HT-29 (cell line): ENCODE measurements at regions not wholly inside any gene's neighbourhood (a gene's known extent, or its start where the extent isn't known, plus 50 kb on each side); places are given as distances from the start of the nearest gene placed in this dataset.
"Not testable (repeated sequence)": the region's sequence is repeated elsewhere in the genome, so short reads cannot be mapped to it uniquely, and the experiment has no call there.

Experiments
- DNase-seq: peaks from one replicate; pipeline ENCODE4 v3.0.0-alpha.2; 2015; ENCODE audit warnings: low spot score

DNA sequence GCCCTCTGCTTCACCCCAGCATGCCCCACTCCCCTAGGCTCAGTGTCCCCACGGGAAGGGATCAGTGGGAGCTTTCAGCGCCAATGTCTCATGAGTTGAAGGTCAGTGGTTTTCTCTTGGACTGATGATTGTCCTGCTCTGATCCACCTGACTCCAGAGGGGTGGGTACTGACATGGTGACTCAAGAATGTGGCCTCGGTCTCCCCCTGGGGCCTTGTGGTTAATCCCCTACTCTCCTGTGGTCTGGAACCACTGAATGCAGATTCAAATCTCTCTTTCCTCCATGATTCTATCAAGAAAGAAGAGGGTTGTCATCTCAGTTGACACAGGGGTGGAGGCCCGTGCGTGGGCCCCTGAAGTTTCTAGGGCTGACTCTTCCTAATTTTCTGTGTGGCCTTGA, 176.9 kb downstream of the RPS24 start:
- no peak for DNase-seq

GRCh38 chr10:78210976-78211375, 177.3 kb downstream of the RPS24 start:
- DNase-seq: no peak

DNA sequence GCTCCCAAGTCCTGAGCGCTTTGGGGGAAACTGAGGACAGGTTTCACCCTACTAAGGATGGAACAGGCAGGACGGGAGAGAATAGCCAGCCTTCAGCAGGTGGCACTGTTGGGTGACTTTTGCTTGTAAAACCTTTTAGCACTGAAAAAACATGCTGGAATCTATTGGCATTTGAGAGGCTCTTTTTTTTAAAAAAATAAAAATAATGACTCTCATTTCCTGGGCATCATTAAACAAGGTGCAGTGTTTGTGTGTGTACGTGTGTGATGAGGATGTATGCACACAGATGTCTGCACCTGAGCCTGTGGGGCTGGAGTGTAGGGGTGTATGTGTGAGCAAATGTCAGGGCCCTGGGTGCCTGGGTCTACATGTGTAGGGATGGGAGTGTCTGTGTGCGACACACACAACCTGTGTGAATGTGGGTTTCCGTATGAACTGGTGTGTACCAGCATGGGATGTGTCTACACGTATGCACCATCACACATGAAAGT, 177.9 kb downstream of the RPS24 start:
- peak; percentile 47 for DNase-seq

- DNase-seq: no peak
Measured at GRCh38 chr10:78212060-78212785, 178.6 kb downstream of the RPS24 start.

- DNase-seq: no peak
Measured at GRCh38 chr10:78212786-78213175, 179.1 kb downstream of the RPS24 start.

- DNase-seq: no peak
Measured at GRCh38 chr10:78214955-78215354, 181.3 kb downstream of the RPS24 start.

DNA sequence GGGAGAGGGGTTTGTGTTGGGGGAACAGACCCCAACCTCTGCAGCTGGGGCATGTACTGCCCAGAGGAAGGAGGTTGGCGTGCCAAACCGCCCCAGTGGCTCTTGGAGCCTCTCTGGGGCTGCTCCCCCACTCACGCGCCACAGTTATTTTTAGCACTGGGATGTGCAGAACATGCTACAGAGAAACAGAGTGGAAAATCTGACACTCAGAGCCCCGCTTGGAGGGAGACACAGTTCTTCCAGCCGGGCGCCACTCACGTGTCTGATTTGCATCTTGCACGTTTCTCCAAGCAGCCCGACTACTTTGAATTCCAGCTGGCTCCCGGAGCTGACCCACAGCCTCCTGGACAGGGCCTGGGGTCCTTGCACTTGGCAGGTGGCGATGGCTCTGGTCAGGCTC, 182.0 kb downstream of the RPS24 start:
- DNase-seq: no peak

DNA sequence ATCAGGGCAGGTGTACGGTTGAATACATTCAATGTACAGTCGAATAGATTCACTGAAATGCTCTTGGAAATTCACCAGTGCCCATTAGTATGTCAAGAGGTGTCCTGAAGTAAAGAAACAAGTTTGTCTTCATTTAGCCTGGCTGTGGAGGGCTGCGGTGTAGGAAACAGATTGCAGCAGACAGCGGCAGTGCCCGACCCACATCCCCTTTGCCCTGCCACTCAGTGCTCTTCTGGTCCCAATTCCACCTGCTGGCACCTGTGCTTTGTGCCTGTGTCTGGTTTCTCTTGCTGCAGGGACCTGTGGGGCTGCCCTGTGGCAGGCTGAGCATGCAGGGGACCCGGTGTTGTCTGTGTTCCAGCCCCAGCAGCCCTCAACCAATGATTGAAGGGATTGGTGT, 183.7 kb downstream of the RPS24 start:
- DNase-seq: no peak

- no peak for DNase-seq
Measured at GRCh38 chr10:78218798-78219490, 185.3 kb downstream of the RPS24 start.

- not testable (repeated sequence) for DNase-seq
Measured at GRCh38 chr10:78219568-78219967, 185.9 kb downstream of the RPS24 start.

- DNase-seq: no peak
Measured at GRCh38 chr10:78220781-78221180, 187.1 kb downstream of the RPS24 start.

GRCh38 chr10:78222096-78222790, 188.6 kb downstream of the RPS24 start:
- no peak for DNase-seq

- no peak for DNase-seq
Measured at GRCh38 chr10:78223088-78223487, 189.4 kb downstream of the RPS24 start.

DNA sequence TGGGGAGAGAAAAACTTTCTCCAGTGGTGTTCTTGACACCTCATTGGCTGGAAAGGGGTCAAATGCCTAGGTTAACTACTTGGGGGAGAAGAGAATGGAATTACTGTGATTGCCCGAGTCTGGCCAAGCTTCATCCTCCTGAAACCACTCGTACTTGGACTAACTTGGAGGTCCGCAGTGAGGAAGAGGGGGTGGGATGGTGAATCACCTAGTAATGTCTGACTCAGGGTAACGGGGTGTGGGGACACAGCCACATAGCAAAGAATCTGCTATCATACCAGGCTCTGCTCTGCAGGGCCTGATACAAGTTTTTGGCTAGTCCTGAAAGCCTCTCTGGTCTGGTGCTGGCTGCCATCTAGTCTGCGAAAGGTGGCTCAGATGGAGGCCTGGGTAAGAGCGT, 190.9 kb downstream of the RPS24 start:
- DNase-seq: no peak

DNA sequence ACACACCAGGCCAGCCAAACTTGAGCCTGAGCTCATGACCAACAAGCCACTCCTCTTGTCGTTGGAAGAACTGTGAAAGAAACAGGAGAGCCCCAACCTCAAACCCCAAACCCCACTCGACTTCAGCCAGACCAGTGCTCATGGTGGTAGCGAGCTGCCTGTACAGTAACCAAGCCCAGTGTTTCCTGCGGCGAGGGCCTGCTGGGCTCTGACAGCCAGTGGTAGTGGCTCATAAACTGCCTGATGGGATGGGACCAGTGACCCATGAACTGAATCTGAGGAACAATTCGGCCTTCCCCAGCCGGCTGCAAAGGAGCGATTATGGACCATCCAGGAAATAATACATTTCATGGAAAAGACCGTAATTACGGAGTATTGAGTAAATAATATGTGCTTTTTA, 191.9 kb downstream of the RPS24 start:
- DNase-seq: no peak

DNA sequence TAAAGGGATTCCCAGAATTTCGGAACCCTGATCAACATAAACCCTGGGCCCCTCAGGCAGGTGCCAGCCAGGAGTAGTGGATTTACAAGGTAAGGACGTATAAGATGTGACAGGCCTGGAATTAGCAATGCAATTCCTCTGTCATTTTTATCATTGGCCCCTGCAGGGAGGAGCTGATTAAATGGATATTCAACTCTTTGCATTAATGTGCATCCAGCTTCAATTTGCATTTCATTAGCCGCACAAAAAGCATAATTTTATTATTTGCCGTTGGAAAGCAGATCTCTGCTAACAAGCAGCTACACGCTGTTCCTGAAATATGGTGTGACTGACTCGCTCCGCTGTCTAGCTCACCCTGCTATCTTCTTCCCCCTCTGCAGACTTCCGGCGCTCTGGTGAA, 195.8 kb downstream of the RPS24 start:
- no peak for DNase-seq

DNA sequence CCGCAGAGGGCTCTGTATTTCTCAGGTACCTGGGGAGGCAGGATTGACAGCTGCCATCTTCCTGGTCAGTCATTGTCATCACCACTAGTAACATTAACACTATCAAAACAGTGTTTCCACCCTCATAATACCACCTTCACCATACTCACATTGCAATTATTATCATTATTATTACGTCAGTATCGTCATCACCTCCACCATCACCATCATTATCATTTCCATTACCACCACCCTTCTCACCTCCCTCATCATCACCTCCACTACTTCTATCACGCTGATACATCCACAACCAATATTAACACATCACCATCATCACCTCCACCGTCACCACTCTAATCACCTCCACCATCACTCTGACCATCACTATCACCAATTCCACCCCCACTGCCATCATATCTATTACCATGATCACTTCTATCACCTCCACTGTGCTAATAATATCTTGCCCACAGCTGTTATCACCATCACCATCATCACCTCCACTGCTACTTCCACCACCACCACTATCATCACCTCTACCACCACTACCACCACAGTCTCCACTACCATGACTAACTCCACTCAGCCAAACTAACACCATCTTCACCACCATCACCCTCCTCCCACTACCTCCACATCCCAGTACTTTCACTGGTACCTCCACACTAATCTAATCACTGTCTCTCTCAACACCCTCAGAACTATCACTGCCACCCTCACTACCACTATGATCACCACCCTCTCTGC, 196.4 kb downstream of the RPS24 start:
- DNase-seq: no peak

DNA sequence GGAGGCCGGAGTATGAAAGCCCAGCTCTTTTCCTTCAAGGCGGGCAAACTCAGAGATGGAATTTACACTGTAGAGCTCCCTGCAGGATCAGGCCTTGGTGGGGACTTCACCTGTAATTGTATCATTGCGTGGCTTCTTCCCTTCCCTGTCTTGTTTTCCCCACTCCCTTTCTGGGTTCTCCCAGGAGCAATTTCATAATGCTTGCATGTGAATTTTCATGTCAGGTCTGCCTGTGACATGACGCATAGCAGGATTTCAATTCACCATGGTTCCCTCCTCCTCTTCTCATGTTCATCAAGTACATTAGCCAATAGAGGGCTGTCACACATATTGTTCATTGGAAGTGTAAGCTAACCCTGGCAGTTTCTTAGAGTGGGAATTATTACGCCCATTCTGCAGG, 197.7 kb downstream of the RPS24 start:
- DNase-seq: no peak

GRCh38 chr10:78231939-78232338, 198.3 kb downstream of the RPS24 start:
- DNase-seq: peak; percentile 10

GRCh38 chr10:78236416-78237015, 202.9 kb downstream of the RPS24 start:
- no peak for DNase-seq

DNA sequence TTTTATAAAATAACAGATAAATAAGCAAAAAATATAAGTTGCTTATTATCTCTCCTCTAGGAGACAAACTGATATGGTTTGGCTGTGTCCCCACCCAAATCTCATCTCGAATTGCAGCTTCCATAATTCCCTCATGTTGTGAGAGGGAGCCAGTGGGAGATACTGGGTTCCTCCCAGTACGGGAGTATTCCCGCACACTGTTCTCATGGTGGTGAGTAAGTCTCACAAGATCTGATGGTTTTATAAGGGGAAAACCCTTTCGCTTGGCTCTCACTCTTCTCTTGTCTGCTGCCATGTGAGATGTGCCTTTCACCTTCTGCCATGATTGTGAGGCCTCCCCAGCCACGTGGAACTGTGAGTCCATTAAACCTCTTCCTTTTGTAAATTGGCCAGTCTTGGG, 204.3 kb downstream of the RPS24 start:
- not testable (repeated sequence) for DNase-seq

DNA sequence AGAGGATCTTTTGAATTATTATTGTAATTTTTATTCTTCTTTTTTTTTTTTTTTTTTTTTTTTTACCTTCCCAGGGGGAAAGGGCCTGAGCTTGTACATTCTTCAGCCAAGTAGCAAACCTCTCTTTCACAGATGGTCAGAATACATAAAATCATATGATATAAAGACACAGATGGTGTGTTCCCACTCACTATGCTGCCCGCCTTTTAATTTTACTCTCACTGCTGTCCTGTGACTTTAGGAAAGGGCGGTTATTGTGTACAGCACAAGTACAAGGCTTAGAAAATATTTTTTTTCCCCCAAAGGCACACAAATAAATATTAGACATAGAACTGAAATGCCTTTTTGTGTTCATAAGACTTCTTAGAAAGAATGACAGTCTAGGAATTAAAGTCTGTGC, 213.6 kb downstream of the RPS24 start:
- DNase-seq: no peak
